ENCODE measurements at regions not wholly inside any gene's neighbourhood (a gene's known extent, or its start where the extent isn't known, plus 50 kb on each side); places are given as distances from the start of the nearest gene placed in this dataset.

GRCh38 chr15:88982304-88982945, 69.2 kb upstream of the MFGE8 start:
- no peak for TF ChIP-seq CTCF (conservative IDR thresholded peaks at IDR 0.05)
- 0 out of 2 replicates have a peak overlapping the region, but pooled peaks have one; percentile 4 for H3K27ac ChIP-seq

- H3K27ac ChIP-seq = no peak overlapping the region
- no peak for TF ChIP-seq CTCF (conservative IDR thresholded peaks at IDR 0.05)
These were observed 69.8 kb upstream of the MFGE8 start for GRCh38 chr15:88982946-88983342.

GRCh38 chr15:88983861-88984429, 70.8 kb upstream of the MFGE8 start:
- no peak overlapping the region for H3K27ac ChIP-seq
- TF ChIP-seq CTCF (conservative IDR thresholded peaks at IDR 0.05) = no peak

- no peak for TF ChIP-seq CTCF (conservative IDR thresholded peaks at IDR 0.05)
- no peak overlapping the region for H3K27ac ChIP-seq
These were observed 72.6 kb upstream of the MFGE8 start for GRCh38 chr15:88985547-88986393.

GRCh38 chr15:88986949-88987590, 73.9 kb upstream of the MFGE8 start:
- TF ChIP-seq CTCF (conservative IDR thresholded peaks at IDR 0.05) = no peak
- H3K27ac ChIP-seq = no peak overlapping the region

- TF ChIP-seq CTCF (conservative IDR thresholded peaks at IDR 0.05) = no peak
- no peak overlapping the region for H3K27ac ChIP-seq
These were observed 74.4 kb upstream of the MFGE8 start for GRCh38 chr15:88987591-88987933.

Data from VCaP (cell line).